ENCODE measurements at regions not wholly inside any gene's neighbourhood (a gene's known extent, or its start where the extent isn't known, plus 50 kb on each side); places are given as distances from the start of the nearest gene placed in this dataset.
"Not testable (repeated sequence)": the region's sequence is repeated elsewhere in the genome, so short reads cannot be mapped to it uniquely, and the experiment has no call there.

GRCh38 chr10:129039406-129040370 lies 427.4 kb upstream of the MGMT start:
- DNase-seq (ENCODE audit: low read depth): no peak

DNA sequence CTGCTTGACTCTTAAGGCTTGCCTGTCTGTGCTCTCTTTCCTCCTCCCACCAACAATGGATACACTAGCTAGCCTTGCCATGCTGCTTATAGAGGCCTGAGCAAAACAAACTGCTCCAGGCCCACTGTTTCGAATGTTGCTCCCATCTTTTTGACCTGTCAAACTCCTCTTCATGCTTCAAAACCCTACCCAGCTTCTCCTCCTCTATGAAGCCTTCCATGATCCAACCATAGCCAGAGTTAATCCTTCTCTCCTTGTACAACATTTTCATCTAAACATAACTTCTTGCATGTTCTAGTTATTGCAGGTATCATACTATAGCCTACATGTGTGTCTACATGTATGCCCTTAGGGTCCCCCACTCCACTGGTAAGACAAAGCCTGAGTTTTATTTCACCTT lies 426.7 kb upstream of the MGMT start:
- DNase-seq (ENCODE audit: low read depth): no peak

DNA sequence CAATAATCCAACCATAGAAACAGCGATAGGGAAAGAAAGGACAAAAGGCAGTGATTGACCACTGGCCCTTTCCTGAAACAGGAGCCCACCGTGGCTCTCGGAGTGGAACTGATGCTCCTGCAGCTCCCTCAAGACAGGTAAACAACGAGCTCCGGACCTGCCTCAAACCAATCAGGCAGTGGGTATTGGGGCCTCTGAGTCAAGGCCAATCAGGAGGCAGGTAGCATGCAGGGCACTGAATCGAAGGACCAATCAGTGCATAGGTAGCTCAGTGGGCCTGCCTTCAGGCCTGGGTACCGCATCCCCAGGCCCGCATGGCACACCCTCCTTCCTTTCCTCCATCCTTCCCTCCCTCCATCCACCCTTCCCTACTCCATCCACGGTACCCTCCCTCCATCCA lies 425.1 kb upstream of the MGMT start:
- DNase-seq (ENCODE audit: low read depth): no peak

GRCh38 chr10:129042776-129043595 lies 424.1 kb upstream of the MGMT start:
- no peak for DNase-seq (ENCODE audit: low read depth)

DNA sequence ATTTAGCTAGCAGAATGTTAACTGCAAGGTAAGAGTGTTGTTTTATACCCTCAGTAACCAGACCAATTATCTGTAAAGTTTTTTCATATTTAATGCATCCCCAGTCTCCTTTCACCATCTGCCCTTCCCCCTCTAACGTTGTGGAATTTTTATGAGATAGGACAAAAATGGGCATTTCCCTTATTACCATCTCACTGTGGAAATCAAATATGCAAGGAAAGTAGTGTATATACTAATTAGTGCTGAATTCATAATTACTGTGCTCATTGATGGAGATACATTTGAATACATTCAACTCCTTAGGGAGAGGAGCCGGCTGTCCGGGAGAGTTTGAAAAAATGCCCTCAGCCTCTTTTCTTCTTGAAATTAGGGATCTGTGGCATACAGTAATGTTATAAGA lies 423.4 kb upstream of the MGMT start:
- DNase-seq (ENCODE audit: low read depth): no peak

DNA sequence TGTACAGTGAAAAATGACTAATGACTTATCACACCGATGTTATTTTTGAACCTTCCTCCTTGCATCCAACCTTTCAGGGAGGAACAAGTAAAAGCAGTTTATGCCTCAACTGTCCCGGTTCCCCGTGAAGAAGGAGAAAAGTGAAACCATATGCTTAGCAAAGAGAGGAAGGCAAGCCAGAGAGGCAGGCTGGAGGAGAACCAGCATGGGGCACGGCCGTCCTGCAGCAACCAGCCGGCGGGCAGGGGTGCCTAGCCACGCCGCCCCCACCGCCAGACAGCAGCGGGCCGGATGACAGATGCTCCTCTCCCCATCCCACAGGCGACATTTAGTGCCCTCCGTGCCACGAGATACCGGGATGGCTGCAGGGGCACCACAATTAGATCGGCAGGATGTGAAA lies 421.4 kb upstream of the MGMT start:
- no peak for DNase-seq (ENCODE audit: low read depth)

DNA sequence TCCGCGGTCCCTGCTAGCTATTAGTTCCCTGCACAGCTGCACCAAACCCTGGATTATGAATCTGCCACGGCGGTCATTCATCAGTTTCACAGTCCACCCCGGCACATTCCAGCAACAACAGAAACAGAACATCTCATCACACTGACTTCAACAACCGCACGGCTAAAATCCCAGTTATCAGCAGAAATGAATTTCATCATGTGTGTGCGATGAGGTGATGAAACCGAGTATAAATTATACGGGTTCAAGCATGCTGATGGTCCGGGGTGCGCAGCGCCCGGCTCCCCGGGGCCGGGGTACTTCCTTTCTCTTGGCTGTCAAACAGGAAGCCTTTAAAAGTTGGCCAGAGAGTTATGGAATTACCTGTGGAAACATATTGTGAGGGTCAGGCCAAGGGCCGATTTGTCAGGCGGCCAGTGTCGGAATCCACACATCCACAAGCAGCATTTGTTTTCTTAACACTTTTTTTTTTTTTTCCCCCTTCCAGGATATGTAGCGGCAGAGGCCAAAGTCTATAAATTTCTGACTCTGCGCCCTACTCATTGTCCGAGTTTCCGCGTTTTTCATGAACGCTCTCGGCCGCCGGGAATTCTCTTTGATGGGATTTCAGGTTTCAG lies 420.9 kb upstream of the MGMT start:
- no peak for DNase-seq (ENCODE audit: low read depth)

- no peak for DNase-seq (ENCODE audit: low read depth)
Observed at GRCh38 chr10:129046962-129047361, 420.1 kb upstream of the MGMT start.

DNA sequence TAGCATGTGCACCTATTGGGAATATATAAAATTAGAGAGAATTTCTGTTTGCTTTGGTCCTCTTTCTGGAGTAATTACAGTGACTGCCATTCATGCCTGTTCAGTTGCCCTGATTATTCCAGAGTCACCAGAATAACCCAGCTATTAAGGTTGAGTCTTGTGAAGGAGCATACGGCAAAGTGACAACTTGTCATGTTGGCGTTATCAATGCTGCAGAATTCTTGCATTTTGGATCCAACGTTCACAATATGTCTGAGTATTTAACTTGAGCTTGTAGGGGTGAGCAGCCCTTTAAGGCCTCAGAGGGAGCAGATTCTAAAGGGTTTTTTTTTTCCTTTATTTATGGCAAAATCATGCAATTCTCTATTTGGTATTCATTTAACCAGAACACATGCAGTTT lies 419.4 kb upstream of the MGMT start:
- no peak for DNase-seq (ENCODE audit: low read depth)

DNA sequence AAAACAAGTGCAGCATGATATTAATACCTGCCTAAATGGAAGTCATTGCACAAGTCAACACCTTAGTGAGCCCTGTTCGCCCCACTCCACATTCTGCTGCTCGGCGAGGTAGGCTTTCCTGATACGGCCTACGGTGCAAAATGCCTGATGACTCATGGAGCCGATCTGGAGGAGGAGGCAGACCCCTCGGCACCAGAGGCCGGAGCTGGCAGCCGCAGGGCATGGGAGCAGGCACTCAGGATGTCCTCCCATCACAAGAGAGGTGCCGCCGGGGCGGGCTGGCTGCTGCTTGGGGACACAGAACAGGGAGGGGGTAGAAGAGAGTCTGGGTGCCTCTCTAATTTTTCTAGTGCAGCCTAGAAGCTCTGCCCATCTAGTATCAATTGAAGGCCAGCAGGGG lies 418.5 kb upstream of the MGMT start:
- no peak for DNase-seq (ENCODE audit: low read depth)

DNA sequence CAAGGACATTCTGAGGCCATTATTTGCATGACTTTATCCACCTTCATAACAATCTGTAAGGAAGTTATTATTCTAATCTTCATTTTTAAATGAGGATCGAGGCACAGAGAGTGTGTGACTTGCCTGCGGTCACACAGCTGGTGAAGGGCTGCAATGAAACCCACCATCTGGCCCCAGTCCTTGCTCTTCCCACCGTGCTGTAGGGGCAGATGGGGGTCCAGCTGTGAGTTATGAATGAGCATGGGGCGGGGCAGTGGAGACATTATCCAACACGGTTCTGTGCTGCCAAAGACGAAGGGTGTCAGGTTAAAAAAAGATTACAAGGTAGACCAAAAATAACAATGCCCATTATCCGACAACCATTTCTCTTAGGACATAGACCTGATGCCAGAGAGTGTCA lies 417.5 kb upstream of the MGMT start:
- no peak for DNase-seq (ENCODE audit: low read depth)

GRCh38 chr10:129055225-129055624 lies 411.8 kb upstream of the MGMT start:
- no peak for DNase-seq (ENCODE audit: low read depth)

DNA sequence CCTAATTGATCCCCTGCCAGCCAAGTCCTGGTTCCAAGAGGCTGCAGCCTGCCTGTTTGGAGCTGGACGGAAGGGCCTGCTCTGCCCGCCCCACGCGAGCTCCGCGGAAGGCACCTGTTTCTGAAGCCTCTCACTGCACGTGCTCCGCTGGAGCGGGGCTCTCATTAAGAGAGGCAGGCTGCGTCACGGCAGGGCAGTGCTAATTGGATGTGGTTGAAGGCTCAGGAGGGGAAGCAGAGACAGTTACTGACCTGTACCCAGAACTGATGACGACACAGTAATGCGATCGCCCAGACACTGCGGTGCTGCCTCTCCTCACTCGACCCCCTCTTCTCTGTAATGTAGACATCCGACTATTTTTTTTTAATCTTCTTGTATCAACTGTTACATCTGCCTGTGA lies 411.1 kb upstream of the MGMT start:
- DNase-seq (ENCODE audit: low read depth): no peak

DNA sequence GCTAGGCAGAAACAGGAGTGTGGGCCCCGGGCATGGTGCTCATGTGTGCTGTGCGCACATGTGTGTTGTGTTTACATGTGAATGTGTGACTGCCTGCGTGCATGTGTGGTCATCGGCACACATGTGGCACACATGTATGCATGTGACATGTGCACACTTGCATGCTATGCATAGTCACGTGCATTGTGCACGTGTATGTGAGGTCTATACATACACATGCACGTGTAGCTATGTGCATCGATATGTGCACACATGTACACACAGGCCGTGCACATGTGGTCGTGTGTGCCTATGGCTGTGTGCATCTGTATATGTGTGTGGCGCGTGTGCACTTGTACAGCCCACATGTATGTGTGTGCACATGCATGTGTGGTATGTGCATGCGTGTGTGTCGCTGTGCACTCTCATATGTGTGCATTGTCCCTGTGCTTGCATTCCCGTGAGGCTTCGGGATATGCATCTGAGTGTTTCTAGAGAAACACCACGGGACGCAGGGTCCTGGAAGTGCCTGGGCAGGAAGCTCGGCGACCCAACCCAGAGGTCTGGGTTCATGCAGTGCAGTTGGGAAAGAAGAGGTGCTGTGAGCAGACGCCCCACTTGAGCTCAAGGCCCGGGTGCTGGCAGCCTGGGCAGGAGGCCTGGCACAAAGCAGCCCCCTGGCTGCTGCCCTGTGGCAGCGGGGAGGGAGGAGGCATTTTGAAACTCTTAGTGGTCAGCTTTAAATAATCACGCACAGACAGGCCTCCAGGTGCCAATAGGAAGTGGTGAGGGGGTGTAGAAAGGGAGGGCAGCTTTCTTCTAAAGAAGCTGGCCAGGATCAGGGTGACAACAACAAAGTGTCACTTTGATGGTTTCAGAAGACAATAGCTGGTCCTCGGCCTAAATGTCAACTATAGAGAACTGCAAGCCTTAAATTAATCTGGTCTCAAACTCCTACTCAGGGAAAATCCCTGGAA lies 410.0 kb upstream of the MGMT start:
- DNase-seq (ENCODE audit: low read depth): no peak

- no peak for DNase-seq (ENCODE audit: low read depth)
Observed at GRCh38 chr10:129057856-129058663, 409.0 kb upstream of the MGMT start.

- no peak for DNase-seq (ENCODE audit: low read depth)
Observed at GRCh38 chr10:129058664-129059155, 408.3 kb upstream of the MGMT start.

DNA sequence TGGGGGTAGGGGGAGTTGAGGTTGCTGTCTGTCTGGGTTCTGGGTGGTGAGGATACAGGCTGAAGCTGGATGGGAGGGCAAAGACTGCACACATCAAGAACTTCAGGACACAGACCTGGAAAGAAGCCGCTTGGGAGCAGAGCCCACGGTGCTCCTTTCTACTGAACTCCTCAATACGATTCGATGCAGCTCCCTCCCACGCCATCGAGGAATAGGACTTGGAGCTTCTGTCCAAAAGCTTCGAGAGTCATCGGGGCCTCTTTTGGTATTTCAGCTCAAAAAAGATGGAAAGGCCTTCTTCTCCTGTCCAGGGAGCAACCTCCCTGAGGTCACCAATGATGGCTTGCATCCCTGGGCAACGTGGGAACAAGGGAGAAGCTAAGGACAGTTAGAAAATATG lies 407.1 kb upstream of the MGMT start:
- DNase-seq (ENCODE audit: low read depth): no peak

- DNase-seq (ENCODE audit: low read depth): no peak
Observed at GRCh38 chr10:129063212-129063611, 403.8 kb upstream of the MGMT start.

DNA sequence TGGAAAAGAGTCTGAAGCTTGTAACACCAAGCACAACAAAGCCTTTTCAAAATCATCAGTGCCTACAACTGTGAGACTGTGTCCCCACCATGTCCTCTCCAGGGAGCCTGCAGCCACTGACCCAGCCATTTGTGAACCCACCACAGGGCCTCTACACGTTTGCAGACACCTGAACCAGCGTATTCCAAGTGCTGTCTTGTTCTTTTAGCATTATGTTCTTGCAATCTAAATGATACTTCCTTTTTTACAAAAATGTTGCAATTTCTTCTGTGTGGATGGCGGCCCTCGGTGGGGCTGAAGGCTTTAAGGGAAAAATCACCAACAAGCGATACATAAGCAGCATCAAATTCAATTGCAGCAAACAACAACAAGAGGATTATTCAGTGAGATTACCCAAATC lies 403.2 kb upstream of the MGMT start:
- DNase-seq (ENCODE audit: low read depth): no peak

GRCh38 chr10:129066529-129066928 lies 400.5 kb upstream of the MGMT start:
- not testable (repeated sequence) for DNase-seq (ENCODE audit: low read depth)
